Hematopoietic multipotent progenitor cell treated with erythropoietin and hydrocortisone succinate and interleukin-3 and kit ligand, for 4 days (in vitro differentiated cells): ENCODE measurements at regions not wholly inside any gene's neighbourhood (a gene's known extent, or its start where the extent isn't known, plus 50 kb on each side); places are given as distances from the start of the nearest gene placed in this dataset.

Experiments used
- DNase-seq: peaks from one replicate; pipeline ENCODE4 v3.0.0-alpha.2; 2015

GRCh38 chr1:56416495-56416894 is 162.9 kb downstream of the PLPP3 start:
- no peak for DNase-seq

GRCh38 chr1:56415720-56416119 is 163.6 kb downstream of the PLPP3 start:
- no peak for DNase-seq

GRCh38 chr1:56415258-56415657 is 164.1 kb downstream of the PLPP3 start:
- no peak for DNase-seq

DNA sequence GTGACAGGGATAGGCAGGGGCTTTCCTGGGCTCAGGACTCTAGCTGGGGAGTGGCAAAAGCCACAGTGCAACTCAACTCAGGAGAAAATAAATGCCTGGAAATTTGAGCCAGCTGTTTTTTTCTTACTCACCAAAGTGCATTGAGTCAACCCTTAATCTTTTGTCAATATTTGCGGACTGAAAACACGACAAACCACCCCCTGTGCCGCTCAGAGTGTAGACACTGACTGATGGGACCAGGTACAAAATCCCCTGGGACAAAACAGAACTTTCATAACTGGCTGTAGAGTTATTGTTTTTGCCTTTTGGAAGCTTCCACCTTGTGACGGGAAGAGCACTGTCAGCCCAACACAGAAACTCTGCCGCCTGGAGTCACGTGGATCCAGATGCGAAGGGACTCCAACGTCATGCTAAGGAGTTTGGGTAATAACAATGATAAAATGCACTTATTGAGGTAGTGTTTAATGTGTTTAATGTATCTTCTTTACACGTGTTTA is 164.6 kb downstream of the PLPP3 start:
- no peak for DNase-seq

DNA sequence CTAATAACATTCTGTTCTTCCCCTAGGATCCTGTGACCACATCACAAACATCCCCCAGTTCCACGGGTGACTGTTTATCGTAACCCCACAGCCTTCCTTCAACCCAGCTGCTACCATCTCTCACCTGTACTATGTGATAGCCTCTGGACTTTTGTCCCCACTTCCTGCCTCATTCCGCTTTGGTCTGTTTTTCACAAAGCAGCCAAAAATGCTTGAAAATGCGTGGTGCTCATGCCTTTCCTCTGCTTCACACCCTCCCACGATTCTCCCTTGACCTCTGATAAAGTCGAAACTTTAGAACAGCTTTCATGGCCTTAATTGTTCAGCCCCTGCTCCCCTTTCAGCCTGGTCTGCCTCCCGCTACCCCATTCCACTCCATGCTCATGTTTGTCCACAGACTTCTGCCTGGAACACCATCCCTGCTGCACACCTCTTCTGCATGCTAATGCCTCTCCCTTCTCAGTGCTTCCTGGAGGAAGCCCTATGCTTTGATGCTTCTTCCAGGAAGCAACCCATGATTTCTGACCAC is 165.6 kb downstream of the PLPP3 start:
- DNase-seq, result no peak

- DNase-seq, result no peak
Measured at GRCh38 chr1:56411484-56412180, 167.7 kb downstream of the PLPP3 start.

DNA sequence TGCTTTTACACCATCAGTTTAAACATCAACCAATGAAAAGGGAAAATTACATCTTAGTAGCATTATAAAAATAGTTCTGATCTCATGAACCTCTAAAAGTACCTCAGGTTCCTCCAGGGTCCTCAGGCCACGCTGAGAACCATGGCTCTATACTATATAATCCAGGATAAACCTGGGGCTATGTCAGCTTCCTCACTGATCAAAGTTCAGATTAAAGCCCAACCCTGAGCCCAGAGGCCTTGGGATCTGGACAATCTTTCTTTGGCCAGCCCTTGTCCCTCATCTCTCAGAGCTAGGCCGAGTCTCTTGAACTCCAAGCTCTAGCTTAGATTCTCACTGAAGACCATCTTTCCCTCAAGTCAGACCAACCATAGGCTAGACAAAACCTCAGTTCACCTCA is 168.3 kb downstream of the PLPP3 start:
- no peak for DNase-seq

GRCh38 chr1:56410405-56410804 is 169.0 kb downstream of the PLPP3 start:
- DNase-seq, result no peak

DNA sequence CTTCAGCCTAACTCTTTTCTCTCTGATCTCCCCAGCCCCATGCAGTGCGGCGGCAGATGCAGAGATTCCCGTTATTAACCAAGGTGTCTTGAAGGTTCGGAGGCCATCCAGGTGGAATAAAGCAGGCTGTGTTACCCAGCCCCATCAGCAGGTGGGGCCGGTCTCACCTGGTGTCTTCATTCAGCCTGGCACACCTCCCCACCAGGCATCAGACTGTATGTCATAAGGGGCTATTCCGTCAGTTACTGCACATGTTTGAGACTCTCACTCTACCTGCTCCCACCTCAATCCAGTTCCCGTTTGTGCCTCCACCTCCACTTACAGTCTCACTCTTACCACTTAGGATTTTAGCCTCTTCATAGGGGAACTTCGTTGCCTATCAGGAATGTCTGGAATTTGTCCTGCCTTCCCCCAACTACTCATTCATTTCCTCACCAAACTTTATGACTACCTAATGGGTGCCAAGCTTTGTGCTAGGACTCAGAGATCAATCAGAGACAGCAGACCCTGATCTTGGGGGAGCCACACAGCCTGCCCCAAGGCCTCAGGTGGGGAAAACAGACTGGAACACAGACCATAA is 170.2 kb downstream of the PLPP3 start:
- DNase-seq, result peak; percentile 23

- DNase-seq, result no peak
Measured at GRCh38 chr1:56406821-56407220, 172.5 kb downstream of the PLPP3 start.

- no peak for DNase-seq
Measured at GRCh38 chr1:56404561-56405030, 174.8 kb downstream of the PLPP3 start.

DNA sequence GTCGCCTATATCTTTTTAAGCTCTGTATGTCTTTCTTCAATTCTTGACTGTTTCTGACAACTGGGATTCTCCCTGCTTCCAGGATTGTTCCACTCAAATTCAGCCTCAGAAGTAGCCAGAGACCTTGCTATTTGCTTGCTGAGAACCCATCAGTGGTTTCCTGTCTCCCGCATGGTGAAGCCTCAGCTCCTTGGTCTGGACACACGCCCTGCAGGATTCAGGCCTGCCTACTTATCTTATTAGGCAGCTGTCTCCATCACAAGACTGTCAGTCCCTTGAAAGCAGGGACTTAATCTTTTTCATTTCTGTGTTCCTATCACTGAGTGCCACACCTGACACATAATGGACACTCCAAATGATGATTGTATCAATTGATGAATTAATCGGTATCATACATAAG is 175.3 kb downstream of the PLPP3 start:
- DNase-seq, result peak; percentile 20

- no peak for DNase-seq
Measured at GRCh38 chr1:56403321-56403720, 176.0 kb downstream of the PLPP3 start.

- no peak for DNase-seq
Measured at GRCh38 chr1:56401191-56401590, 178.2 kb downstream of the PLPP3 start.

DNA sequence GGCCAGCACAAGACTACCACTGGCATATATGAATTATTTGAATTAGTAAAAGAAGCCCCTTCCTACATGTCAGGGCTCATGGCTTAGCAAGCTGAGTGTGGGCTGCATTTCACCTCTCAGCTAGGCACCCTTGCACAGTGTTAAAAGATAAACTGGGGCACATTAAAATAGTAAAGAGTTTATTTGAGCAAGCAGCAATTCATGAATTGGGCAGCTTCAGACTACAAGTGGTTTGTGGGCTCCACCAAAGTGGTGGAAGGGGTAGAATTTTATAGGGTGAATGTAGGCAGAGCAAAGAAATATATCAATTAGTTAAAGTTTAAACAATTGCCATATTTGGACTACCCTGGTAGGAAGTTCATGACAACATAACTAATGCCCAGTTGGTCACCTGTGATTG is 178.8 kb downstream of the PLPP3 start:
- DNase-seq, result no peak

- DNase-seq, result no peak
Measured at GRCh38 chr1:56399795-56400194, 179.6 kb downstream of the PLPP3 start.

GRCh38 chr1:56399326-56399725 is 180.0 kb downstream of the PLPP3 start:
- DNase-seq, result no peak

- DNase-seq, result no peak
Measured at GRCh38 chr1:56397811-56398231, 181.5 kb downstream of the PLPP3 start.

DNA sequence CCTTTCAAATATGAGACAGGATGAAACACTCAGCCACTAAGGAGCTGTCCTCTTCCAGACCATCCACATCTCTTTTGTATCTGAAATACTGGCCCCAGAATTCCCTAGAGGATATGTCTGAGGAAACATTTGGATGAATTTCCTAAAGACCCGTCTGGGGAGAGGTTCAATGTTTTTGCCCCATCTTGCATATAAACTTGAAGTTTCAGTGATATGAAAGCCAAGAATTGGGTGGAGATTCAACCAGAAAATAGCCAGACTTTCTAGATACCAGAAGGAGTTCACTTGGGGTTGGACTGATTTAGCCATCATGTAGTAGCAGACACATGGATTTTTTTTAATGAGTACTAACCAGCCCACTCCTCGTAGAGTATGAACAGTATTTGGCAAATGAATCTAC is 182.0 kb downstream of the PLPP3 start:
- no peak for DNase-seq

DNA sequence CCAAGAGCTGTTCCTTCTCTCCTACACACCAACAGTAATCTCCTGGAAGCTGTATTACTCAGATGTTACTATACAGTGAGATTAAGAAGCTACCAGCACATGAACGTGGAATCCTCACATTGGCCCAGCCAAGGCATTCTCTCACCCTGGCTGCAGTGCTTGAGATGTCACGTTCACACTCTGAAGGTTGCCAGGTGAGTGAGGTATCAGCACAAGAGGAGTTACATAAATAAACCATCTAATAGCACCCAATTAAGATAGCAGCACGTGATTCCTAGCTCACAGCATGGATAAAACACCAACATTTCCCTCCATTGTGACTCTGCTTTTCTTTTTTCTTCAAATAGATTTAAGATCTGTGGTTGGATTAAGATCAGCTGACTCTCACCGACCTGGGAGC is 182.8 kb downstream of the PLPP3 start:
- DNase-seq, result no peak

DNA sequence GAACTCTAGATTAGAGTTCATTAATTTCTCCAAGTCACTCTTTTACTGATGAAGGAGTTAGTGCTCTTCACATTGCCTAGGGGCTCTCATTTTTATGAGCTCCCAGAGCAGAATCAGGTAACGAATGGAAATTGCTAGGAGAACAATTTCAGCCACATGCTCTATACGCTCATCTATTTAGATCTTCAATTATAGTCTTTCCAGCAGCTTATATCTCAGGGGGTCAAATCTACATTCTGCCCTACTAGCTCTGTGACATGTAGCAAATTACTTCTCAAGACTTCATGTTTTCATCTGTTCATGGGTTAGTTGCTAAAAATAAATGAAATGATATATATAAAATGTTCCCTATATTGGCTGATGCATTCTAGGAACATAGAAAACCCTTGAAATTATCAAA is 183.6 kb downstream of the PLPP3 start:
- DNase-seq, result no peak

DNA sequence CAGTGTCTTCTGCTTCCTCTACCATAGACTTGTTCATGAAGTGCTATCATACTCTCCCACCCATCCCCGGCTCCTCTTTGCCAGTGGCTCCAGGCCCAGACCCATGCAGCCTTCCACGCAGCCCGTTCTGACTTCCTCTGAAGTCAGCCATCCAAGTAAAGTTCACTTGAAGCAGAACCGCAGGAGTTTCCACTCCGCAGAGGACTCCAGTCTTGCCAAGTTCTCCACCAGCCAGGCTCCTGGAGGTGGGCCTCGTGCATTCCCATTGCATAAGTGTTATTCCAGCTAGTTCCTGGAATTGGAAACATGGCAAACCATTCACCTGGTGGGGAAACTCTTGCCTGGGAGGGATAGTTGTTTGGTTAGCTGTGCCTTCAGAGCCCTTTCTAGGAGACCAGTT is 185.1 kb downstream of the PLPP3 start:
- DNase-seq, result no peak

- DNase-seq, result no peak
Measured at GRCh38 chr1:56390934-56391731, 188.2 kb downstream of the PLPP3 start.
